Upper lobe of left lung (tissue), 4 donors: ENCODE measurements at regions not wholly inside any gene's neighbourhood (a gene's known extent, or its start where the extent isn't known, plus 50 kb on each side); places are given as distances from the start of the nearest gene placed in this dataset.

Source experiments
- CTCF ChIP-seq, 6 experiments: fragments of 450-650 bp in 4 of 6; fragments of 200-600 bp in 2 of 6; sonication (generic) in 2 of 6; IDR thresholded peaks; one replicate each; pipeline ENCODE4 v1.5.1; 2016 to 2019; ENCODE audit warnings: antibody characterized with exemption in 6 of 6
- EP300 ChIP-seq, 4 donors: sonication (generic); formaldehyde crosslinking; IDR thresholded peaks; one replicate each; pipeline ENCODE4 v1.5.1; 2017; ENCODE audit warnings: antibody characterized with exemption in 4 of 4, control low read depth in 2 of 4
- POLR2A ChIP-seq, 4 donors: fragments of 450-650 bp; IDR thresholded peaks; one replicate each; pipeline ENCODE4 v1.5.1; 2016 to 2017; ENCODE audit warnings: antibody characterized with exemption in 4 of 4, mild to moderate bottlenecking in 2 of 4
- POLR2AphosphoS5 ChIP-seq, 2 donors: sonication (generic); formaldehyde crosslinking; IDR thresholded peaks; one replicate each; pipeline ENCODE4 v1.5.1; 2017; ENCODE audit warnings: antibody characterized with exemption in 2 of 2

GRCh38 chr3:882533-882932 lies 210.3 kb upstream of the CNTN6 start:
- no peak for TF ChIP-seq CTCF (IDR thresholded peaks at IDR 0.05)
- TF ChIP-seq POLR2A (IDR thresholded peaks at IDR 0.05) = no peak
- no peak for TF ChIP-seq EP300 (IDR thresholded peaks at IDR 0.05)
- TF ChIP-seq POLR2AphosphoS5 (IDR thresholded peaks at IDR 0.05) = no peak
